ENCODE measurements at regions not wholly inside any gene's neighbourhood (a gene's known extent, or its start where the extent isn't known, plus 50 kb on each side); places are given as distances from the start of the nearest gene placed in this dataset.

DNA sequence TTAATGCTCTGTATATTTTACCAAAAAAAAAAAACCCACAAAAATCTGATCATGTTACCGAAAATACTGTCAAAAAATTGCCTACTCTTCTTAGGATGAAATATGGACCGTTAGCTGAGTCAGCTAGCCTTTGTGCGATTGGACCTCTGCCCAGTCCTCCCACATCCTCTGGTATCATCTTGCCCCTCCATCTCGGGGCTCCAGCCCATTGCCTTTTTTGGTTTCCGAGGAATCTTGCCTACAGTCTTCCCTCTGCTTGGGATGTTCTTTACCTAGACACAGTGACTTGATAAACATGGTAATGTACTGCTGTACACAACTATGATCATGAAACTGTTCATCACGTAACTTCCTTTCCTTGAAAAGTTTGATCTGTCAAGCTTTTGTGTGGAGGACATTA lies 371.4 kb downstream of the SV2B start:
- DNase-seq: no peak
- H3K4me1 Mint-ChIP-seq: no peaks in the 10 kb centered on the region
- no peak for ATAC-seq (ENCODE audit: low read depth)
- no peaks in the 10 kb centered on the region for H3K9me3 Mint-ChIP-seq
- POLR2A ChIA-PET: no interaction called here
- no peak overlapping the region for H3K4me3 Mint-ChIP-seq
- no peaks in the 10 kb centered on the region for H3K27me3 Mint-ChIP-seq
- no peaks in the 10 kb centered on the region for H3K36me3 Mint-ChIP-seq (ENCODE audit: low read depth)
- H3K27ac Mint-ChIP-seq: no peak overlapping the region
- CTCF ChIA-PET: no interaction called here
- TF ChIP-seq, protein P1, sequence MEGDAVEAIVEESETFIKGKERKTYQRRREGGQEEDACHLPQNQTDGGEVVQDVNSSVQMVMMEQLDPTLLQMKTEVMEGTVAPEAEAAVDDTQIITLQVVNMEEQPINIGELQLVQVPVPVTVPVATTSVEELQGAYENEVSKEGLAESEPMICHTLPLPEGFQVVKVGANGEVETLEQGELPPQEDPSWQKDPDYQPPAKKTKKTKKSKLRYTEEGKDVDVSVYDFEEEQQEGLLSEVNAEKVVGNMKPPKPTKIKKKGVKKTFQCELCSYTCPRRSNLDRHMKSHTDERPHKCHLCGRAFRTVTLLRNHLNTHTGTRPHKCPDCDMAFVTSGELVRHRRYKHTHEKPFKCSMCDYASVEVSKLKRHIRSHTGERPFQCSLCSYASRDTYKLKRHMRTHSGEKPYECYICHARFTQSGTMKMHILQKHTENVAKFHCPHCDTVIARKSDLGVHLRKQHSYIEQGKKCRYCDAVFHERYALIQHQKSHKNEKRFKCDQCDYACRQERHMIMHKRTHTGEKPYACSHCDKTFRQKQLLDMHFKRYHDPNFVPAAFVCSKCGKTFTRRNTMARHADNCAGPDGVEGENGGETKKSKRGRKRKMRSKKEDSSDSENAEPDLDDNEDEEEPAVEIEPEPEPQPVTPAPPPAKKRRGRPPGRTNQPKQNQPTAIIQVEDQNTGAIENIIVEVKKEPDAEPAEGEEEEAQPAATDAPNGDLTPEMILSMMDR (IDR thresholded peaks at IDR 0.05): no peak
- intact Hi-C loops (cut with micrococcal nuclease): no loop called here

DNA sequence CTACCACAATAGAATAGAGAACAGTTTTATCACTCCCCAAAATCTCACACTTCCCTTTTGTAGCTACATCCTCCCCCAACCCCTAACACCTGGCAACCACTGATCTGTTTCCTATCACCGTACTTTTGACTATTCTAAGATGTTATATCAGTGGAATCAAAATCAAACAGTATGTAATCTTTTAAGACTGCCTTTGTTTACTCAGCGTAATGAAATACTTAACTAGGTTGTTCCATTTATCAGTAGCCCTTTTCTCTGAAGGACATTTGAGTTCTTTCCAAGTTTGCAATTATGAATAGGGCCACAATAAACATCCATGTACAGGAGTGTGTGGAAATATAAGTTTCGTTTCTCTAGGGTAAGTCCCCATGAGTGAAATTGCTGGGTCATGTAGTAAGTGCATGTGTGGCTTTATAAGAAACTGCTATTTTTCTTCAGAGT lies 372.3 kb downstream of the SV2B start:
- intact Hi-C loops (cut with micrococcal nuclease): no loop called here
- H3K4me1 Mint-ChIP-seq: no peaks in the 10 kb centered on the region
- H3K9me3 Mint-ChIP-seq: no peaks in the 10 kb centered on the region
- no peak overlapping the region for H3K27ac Mint-ChIP-seq
- no peak overlapping the region for H3K4me3 Mint-ChIP-seq
- no peaks in the 10 kb centered on the region for H3K27me3 Mint-ChIP-seq
- TF ChIP-seq, protein P1 (IDR thresholded peaks at IDR 0.05): no peak
- no peak for ATAC-seq (ENCODE audit: low read depth)
- CTCF ChIA-PET: no interaction called here
- DNase-seq: no peak
- no peaks in the 10 kb centered on the region for H3K36me3 Mint-ChIP-seq (ENCODE audit: low read depth)
- POLR2A ChIA-PET: no interaction called here

GRCh38 chr15:91473894-91474545 lies 374.0 kb downstream of the SV2B start:
- H3K4me1 Mint-ChIP-seq: no peaks in the 10 kb centered on the region

DNA sequence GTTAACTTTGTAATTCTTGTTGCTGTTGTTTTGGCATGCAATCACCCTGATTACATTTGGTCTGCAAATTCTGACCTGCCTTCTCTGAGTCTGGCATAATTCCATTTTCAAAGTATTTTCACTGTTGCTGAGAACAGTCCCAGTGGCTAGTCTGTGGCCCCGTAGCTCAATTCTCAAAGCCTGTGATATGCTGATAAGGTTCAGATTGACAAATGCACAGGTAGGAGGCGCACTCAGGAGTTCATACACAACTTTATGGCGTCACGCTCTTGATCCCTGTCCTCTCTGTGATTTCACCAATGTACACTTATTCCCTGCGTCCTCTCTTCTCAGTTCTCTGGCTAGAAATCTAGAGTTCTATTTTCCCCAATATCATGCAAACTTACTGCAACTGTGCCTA lies 376.6 kb upstream of the SLCO3A1 start:
- no peak for ATAC-seq (ENCODE audit: low read depth)
- Mint-ChIP-seq H3K27ac (no peak overlapping the region), H3K4me1 (no peaks in the 10 kb centered on the region), H3K9me3 (no peaks in the 10 kb centered on the region), H3K4me3 (no peak overlapping the region), H3K27me3 (peaks cover 4% of the 10 kb centered on the region), H3K36me3 (ENCODE audit: low read depth) (no peaks in the 10 kb centered on the region)
- TF ChIP-seq, protein P1 (IDR thresholded peaks at IDR 0.05): no peak
- intact Hi-C loops (cut with micrococcal nuclease): no loop called here
- ChIA-PET POLR2A (no interaction called here), CTCF (no interaction called here)
- DNase-seq: no peak

More at GRCh38 chr15:91473894-91474545, 374.0 kb downstream of the SV2B start:
- TF ChIP-seq, protein P1 (IDR thresholded peaks at IDR 0.05): no peak
- DNase-seq: no peak
- Mint-ChIP-seq H3K36me3 (ENCODE audit: low read depth) (no peaks in the 10 kb centered on the region), H3K27ac (no peak overlapping the region), H3K4me3 (no peak overlapping the region), H3K27me3 (peaks cover 4% of the 10 kb centered on the region), H3K9me3 (no peaks in the 10 kb centered on the region)
- intact Hi-C loops (cut with micrococcal nuclease): no loop called here
- no peak for ATAC-seq (ENCODE audit: low read depth)
- POLR2A ChIA-PET: no interaction called here
- CTCF ChIA-PET: no interaction called here

DNA sequence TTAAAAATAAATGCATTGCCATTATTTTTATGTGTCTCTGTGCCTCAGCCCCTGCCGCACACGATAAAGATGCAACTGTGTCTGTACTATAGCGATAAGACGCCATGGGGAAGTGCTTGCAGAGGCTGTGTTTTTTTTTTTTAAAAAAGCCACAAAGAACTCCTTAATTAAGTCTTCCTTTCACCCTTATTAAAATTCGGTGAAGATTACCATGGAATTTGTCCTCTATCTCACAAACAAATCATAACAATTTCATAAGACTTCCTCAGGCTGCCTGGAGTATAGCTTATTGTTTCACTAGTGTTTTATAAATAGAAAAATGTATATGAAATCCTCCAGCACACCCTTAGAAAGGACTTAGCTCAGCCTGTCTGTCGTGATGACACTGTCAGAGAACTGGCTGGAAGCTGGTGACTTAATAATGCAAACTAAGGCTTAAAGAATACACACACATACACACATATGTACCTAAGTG lies 374.8 kb upstream of the SLCO3A1 start:
- ChIA-PET POLR2A (no interaction called here), CTCF (no interaction called here)
- Mint-ChIP-seq H3K4me3 (no peak overlapping the region), H3K36me3 (ENCODE audit: low read depth) (no peaks in the 10 kb centered on the region), H3K4me1 (no peaks in the 10 kb centered on the region), H3K27me3 (peaks cover 4% of the 10 kb centered on the region), H3K9me3 (no peaks in the 10 kb centered on the region), H3K27ac (no peak overlapping the region)
- ATAC-seq (ENCODE audit: low read depth): no peak
- DNase-seq: no peak
- intact Hi-C loops (cut with micrococcal nuclease): no loop called here
- TF ChIP-seq, protein P1 (IDR thresholded peaks at IDR 0.05): no peak
